HK-2 (cell line): ENCODE measurements at regions not wholly inside any gene's neighbourhood (a gene's known extent, or its start where the extent isn't known, plus 50 kb on each side); places are given as distances from the start of the nearest gene placed in this dataset.
"Not testable (repeated sequence)": the region's sequence is repeated elsewhere in the genome, so short reads cannot be mapped to it uniquely, and the experiment has no call there.

Source experiments
- DNase-seq: peaks from one replicate; pipeline ENCODE4 v3.0.0-alpha.2; 2018; ENCODE audit not compliant: unreplicated experiment

GRCh38 chr12:86774841-86775388, 518.7 kb upstream of the MGAT4C start:
- no peak for DNase-seq

- DNase-seq: no peak
These were observed 516.5 kb upstream of the MGAT4C start for GRCh38 chr12:86772696-86773095.

GRCh38 chr12:86770871-86771270, 514.7 kb upstream of the MGAT4C start:
- DNase-seq: no peak

- DNase-seq: no peak
These were observed 492.7 kb upstream of the MGAT4C start for GRCh38 chr12:86748894-86749293.

GRCh38 chr12:86744547-86745212, 488.5 kb upstream of the MGAT4C start:
- no peak for DNase-seq

- no peak for DNase-seq
These were observed 487.8 kb upstream of the MGAT4C start for GRCh38 chr12:86743875-86744536.

GRCh38 chr12:86741531-86741930, 485.3 kb upstream of the MGAT4C start:
- no peak for DNase-seq

- DNase-seq: no peak
These were observed 479.7 kb upstream of the MGAT4C start for GRCh38 chr12:86735851-86736250.

GRCh38 chr12:86735072-86735471, 478.9 kb upstream of the MGAT4C start:
- DNase-seq: no peak

- DNase-seq: no peak
These were observed 474.0 kb upstream of the MGAT4C start for GRCh38 chr12:86730233-86730632.

- no peak for DNase-seq
These were observed 473.5 kb upstream of the MGAT4C start for GRCh38 chr12:86729739-86730138.

- DNase-seq: no peak
These were observed 471.0 kb upstream of the MGAT4C start for GRCh38 chr12:86727160-86727559.

- DNase-seq: no peak
These were observed 468.5 kb upstream of the MGAT4C start for GRCh38 chr12:86724716-86725115.

- no peak for DNase-seq
These were observed 467.1 kb upstream of the MGAT4C start for GRCh38 chr12:86723326-86723725.

GRCh38 chr12:86721713-86722397, 465.7 kb upstream of the MGAT4C start:
- DNase-seq: no peak

- no peak for DNase-seq
These were observed 463.2 kb upstream of the MGAT4C start for GRCh38 chr12:86719381-86719780.

GRCh38 chr12:86713121-86713520, 456.9 kb upstream of the MGAT4C start:
- no peak for DNase-seq

GRCh38 chr12:86712425-86712843, 456.2 kb upstream of the MGAT4C start:
- no peak for DNase-seq

GRCh38 chr12:86711731-86712130, 455.5 kb upstream of the MGAT4C start:
- no peak for DNase-seq

- DNase-seq: no peak
These were observed 453.9 kb upstream of the MGAT4C start for GRCh38 chr12:86710109-86710508.

GRCh38 chr12:86709017-86709416, 452.8 kb upstream of the MGAT4C start:
- DNase-seq: not testable (repeated sequence)

GRCh38 chr12:86698641-86698980, 442.4 kb upstream of the MGAT4C start:
- no peak for DNase-seq
